ENCODE measurements at regions not wholly inside any gene's neighbourhood (a gene's known extent, or its start where the extent isn't known, plus 50 kb on each side); places are given as distances from the start of the nearest gene placed in this dataset.
A peak's percentile ranks its signal among the peaks of the same experiment; 100 is the strongest.

DNA sequence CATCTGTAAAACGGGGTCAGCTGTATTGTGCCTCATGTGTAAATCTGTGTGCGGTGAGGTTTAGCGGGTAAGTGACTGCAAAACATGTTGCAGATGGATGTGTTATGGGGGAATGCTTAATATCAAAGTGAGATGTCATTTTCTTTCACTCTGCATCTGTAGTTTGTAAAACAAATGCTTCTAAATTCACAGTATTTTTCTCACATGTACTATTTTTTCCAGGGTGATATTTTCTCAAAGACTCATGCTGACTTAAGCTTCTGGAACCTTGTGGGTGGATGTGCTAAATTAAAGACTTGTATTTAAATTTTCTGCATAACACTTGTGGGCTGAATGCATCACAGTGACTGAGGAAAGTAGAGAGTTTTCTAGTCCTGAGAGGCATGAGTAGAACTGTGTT, 115.2 kb upstream of the TP63 start:
- in situ Hi-C loops (cut with MboI; ENCODE audit: low pct_unique_long_range_greater_than_20kb in 2 of 9, low sequenced_read_pairs in 9 of 9, unreplicated experiment in 9 of 9) = no loop called here
- 0 to 100% (median 74%) methylated on average over 1 to 3 of the region's 3 CpGs; no CpG with 5 or more reads in 1 of the 10 experiments for WGBS, 10 experiments
- peak in 2 of 8 experiments; percentile 60 to 91 for ATAC-seq (replicated peaks in 6 of 8)
- no peak overlapping the region for H3K27ac ChIP-seq
- H3K4me1 ChIP-seq (replicated peaks in 1 of 2) = no peaks in the 10 kb centered on the region
- no peak overlapping the region for H3K4me3 ChIP-seq

DNA sequence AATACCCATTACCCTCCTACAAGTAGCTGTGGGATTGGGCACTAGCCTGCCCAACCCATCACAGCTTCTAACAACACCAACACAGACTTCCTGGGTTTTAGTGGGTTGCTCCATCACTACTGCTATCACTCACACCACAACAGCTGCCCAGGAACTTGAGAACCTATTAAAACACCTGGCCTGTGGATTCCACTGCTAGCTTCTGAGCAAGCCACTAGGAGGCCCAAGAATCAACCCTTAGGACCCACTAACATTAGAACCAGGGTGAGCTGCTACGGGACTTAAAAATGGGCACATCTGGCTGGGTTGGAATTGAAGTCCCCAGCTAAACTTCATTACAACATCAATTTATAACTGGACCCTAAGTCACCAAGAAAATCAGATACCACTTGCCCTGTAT, 113.2 kb upstream of the TP63 start:
- H3K27ac ChIP-seq = no peak overlapping the region
- no peaks in the 10 kb centered on the region for H3K4me1 ChIP-seq (replicated peaks in 1 of 2)
- in situ Hi-C loops (cut with MboI; ENCODE audit: low pct_unique_long_range_greater_than_20kb in 2 of 9, low sequenced_read_pairs in 9 of 9, unreplicated experiment in 9 of 9) = no loop called here
- 100% methylated on average over 1 of the region's 1 CpG; no CpG with 5 or more reads in 6 of the 10 experiments for WGBS, 10 experiments
- no peak for ATAC-seq (replicated peaks in 6 of 8)
- H3K4me3 ChIP-seq = no peak overlapping the region

DNA sequence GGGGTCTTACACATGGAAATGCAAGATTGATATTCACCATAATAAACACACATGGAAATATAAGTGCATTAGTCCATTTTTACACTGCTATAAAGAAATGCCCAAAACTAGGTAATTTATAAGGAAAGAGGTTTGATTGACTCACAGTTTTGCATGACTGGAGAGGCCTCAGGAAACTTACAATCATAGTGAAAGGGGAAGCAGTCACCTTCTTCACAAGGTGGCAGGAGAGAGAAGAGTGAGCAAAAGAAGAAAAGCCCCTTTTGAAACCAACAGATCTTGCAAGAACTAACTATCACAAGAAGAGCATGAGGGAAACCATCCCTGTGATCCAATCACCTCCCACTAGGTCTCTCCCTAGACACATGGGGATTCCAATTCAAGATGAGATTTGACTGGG, 111.7 kb upstream of the TP63 start:
- in situ Hi-C loops (cut with MboI; ENCODE audit: low pct_unique_long_range_greater_than_20kb in 2 of 9, low sequenced_read_pairs in 9 of 9, unreplicated experiment in 9 of 9) = no loop called here
- Histone ChIP-seq H3K4me3 (no peak overlapping the region), H3K27ac (no peak overlapping the region), H3K4me1 (replicated peaks in 1 of 2) (no peaks in the 10 kb centered on the region)
- no peak for ATAC-seq (replicated peaks in 6 of 8)

- WGBS, 10 experiments = 29 to 100% (median 100%) methylated on average over 1 of the region's 1 CpG; no CpG with 5 or more reads in 3 of the 10 experiments
- no peak overlapping the region for H3K4me3 ChIP-seq
- in situ Hi-C loops (cut with MboI; ENCODE audit: low pct_unique_long_range_greater_than_20kb in 2 of 9, low sequenced_read_pairs in 9 of 9, unreplicated experiment in 9 of 9) = no loop called here
- H3K27ac ChIP-seq = no peak overlapping the region
- ATAC-seq (replicated peaks in 6 of 8) = no peak
- H3K4me1 ChIP-seq (replicated peaks in 1 of 2) = no peaks in the 10 kb centered on the region
These were observed 101.7 kb upstream of the TP63 start for GRCh38 chr3:189529468-189529867.

- 66 to 100% (median 90%) methylated on average over 1 to 5 of the region's 5 CpGs; no CpG with 5 or more reads in 1 of the 10 experiments for WGBS, 10 experiments
- in situ Hi-C loops (cut with MboI; ENCODE audit: low pct_unique_long_range_greater_than_20kb in 2 of 9, low sequenced_read_pairs in 9 of 9, unreplicated experiment in 9 of 9) = no loop called here
These were observed 101.2 kb upstream of the TP63 start for GRCh38 chr3:189529889-189530471.

GRCh38 chr3:189530822-189531221, 100.4 kb upstream of the TP63 start:
- WGBS, 10 experiments = 5 to 91% (median 64%) methylated on average over 1 to 4 of the region's 4 CpGs; no CpG with 5 or more reads in 1 of the 10 experiments
- in situ Hi-C loops (cut with MboI; ENCODE audit: low pct_unique_long_range_greater_than_20kb in 2 of 9, low sequenced_read_pairs in 9 of 9, unreplicated experiment in 9 of 9) = no loop called here
- Histone ChIP-seq H3K27ac (no peak overlapping the region), H3K4me1 (replicated peaks in 1 of 2) (no peaks in the 10 kb centered on the region), H3K4me3 (no peak overlapping the region)
- no peak for ATAC-seq (replicated peaks in 6 of 8)

More at GRCh38 chr3:189529889-189530471, 101.2 kb upstream of the TP63 start:
- ATAC-seq (replicated peaks in 6 of 8) = peak in 1 of 8 experiments; percentile 37
- no peak overlapping the region for H3K27ac ChIP-seq
- no peaks in the 10 kb centered on the region for H3K4me1 ChIP-seq (replicated peaks in 1 of 2)
- H3K4me3 ChIP-seq = no peak overlapping the region

DNA sequence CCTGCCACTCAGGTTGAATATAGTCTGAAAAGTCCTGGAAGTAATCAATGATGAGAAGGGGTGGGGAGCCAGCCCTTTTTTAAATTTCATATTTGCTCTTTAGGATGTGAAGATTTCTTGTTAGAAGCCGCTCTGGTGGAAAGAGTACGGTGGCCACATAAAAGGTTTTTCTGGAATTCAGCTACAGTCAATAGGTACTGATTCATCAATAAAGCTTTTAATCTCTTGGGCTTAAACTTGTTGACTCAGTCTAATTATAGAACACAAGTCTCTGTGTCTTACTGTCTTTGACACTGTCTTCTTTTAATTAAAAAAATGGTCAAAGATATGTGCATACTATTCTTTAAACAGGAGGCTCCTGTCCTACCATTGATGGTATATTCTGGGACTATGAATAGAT, 99.9 kb upstream of the TP63 start:
- in situ Hi-C loops (cut with MboI; ENCODE audit: low pct_unique_long_range_greater_than_20kb in 2 of 9, low sequenced_read_pairs in 9 of 9, unreplicated experiment in 9 of 9) = no loop called here
- 40 to 100% (median 81%) methylated on average over 1 to 2 of the region's 2 CpGs; no CpG with 5 or more reads in 2 of the 10 experiments for WGBS, 10 experiments
- no peak overlapping the region for H3K27ac ChIP-seq
- ATAC-seq (replicated peaks in 6 of 8) = no peak
- H3K4me3 ChIP-seq = no peak overlapping the region
- no peaks in the 10 kb centered on the region for H3K4me1 ChIP-seq (replicated peaks in 1 of 2)

GRCh38 chr3:189534531-189534930, 96.7 kb upstream of the TP63 start:
- in situ Hi-C loops (cut with MboI; ENCODE audit: low pct_unique_long_range_greater_than_20kb in 2 of 9, low sequenced_read_pairs in 9 of 9, unreplicated experiment in 9 of 9) = no loop called here
- WGBS, 10 experiments = 50 to 100% (median 94%) methylated on average over 2 of the region's 2 CpGs; no CpG with 5 or more reads in 4 of the 10 experiments
- ATAC-seq (replicated peaks in 6 of 8) = no peak

DNA sequence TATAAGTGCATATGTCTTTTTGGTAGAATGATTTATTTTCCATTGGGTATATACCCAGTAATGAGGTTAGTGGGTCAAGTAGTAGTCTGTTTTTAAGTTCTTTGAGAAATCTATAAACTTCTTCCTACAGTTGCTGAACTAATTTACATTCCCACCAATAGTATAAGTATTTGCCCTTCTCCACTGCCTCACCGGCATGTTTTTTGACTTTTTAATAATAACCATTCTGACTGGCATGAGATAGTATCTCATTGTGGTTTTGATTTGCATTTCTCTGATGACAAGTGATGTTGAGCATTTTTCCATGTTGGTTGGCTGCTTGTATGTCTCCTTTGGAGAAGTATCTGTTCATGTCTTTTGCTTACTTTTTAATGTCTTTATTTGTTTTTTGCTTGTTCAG, 94.1 kb upstream of the TP63 start:
- no peaks in the 10 kb centered on the region for H3K4me1 ChIP-seq (replicated peaks in 1 of 2)
- WGBS, 10 experiments = 0 to 100% (median 92%) methylated on average over 1 of the region's 1 CpG; no CpG with 5 or more reads in 1 of the 10 experiments
- H3K4me3 ChIP-seq = no peak overlapping the region
- in situ Hi-C loops (cut with MboI; ENCODE audit: low pct_unique_long_range_greater_than_20kb in 2 of 9, low sequenced_read_pairs in 9 of 9, unreplicated experiment in 9 of 9) = no loop called here
- no peak for ATAC-seq (replicated peaks in 6 of 8)
- no peak overlapping the region for H3K27ac ChIP-seq

More at GRCh38 chr3:189534531-189534930, 96.7 kb upstream of the TP63 start:
- H3K4me1 ChIP-seq (replicated peaks in 1 of 2) = no peaks in the 10 kb centered on the region
- no peak overlapping the region for H3K27ac ChIP-seq
- H3K4me3 ChIP-seq = no peak overlapping the region

DNA sequence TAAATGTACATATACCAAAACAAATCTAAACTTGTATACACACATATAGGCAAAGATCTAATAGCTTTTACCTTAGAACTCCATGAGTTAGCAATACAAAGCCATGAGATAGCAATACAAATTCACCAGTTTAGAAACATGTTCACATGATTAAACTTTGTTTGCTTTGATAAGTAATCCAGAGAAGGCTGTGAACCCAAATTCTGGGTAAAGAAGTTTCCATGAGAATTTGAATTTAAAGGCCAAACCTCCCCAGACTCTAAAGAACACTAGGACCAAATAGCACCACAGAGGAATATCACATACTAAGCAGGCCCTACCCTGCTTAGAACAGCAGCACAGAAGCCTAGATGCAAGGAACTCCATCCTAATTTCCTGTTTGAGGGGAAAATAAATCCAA, 83.7 kb upstream of the TP63 start:
- Histone ChIP-seq H3K4me1 (replicated peaks in 1 of 2) (no peaks in the 10 kb centered on the region), H3K4me3 (no peak overlapping the region), H3K27ac (no peak overlapping the region)
- in situ Hi-C loops (cut with MboI; ENCODE audit: low pct_unique_long_range_greater_than_20kb in 2 of 9, low sequenced_read_pairs in 9 of 9, unreplicated experiment in 9 of 9) = no loop called here
- ATAC-seq (replicated peaks in 6 of 8) = no peak

GRCh38 chr3:189548053-189548452, 83.1 kb upstream of the TP63 start:
- no peak for ATAC-seq (replicated peaks in 6 of 8)
- Histone ChIP-seq H3K27ac (no peak overlapping the region), H3K4me3 (no peak overlapping the region), H3K4me1 (replicated peaks in 1 of 2) (no peaks in the 10 kb centered on the region)
- in situ Hi-C loops (cut with MboI; ENCODE audit: low pct_unique_long_range_greater_than_20kb in 2 of 9, low sequenced_read_pairs in 9 of 9, unreplicated experiment in 9 of 9) = no loop called here

DNA sequence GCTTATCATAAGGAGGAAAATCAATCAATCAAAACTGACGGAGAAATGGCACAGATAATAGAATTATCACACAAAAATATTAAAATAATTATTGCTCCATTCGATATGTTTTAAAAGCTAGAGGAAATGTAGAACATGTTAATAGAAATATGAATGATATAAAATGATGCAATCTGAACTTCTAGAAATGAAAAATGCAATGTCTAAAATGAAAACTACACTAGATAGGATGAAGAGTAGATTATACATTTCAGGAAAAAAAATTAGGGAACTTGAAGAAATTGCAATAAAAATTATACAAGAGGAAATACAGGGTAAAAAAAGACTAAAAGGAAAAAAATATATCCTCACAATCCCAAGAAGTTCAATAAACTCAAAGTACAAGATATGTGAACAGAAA, 80.2 kb upstream of the TP63 start:
- 0 to 83% (median 50%) methylated on average over 1 to 2 of the region's 2 CpGs; no CpG with 5 or more reads in 2 of the 10 experiments for WGBS, 10 experiments
- Histone ChIP-seq H3K4me3 (no peak overlapping the region), H3K27ac (no peak overlapping the region), H3K4me1 (replicated peaks in 1 of 2) (no peaks in the 10 kb centered on the region)
- in situ Hi-C loops (cut with MboI; ENCODE audit: low pct_unique_long_range_greater_than_20kb in 2 of 9, low sequenced_read_pairs in 9 of 9, unreplicated experiment in 9 of 9) = no loop called here
- ATAC-seq (replicated peaks in 6 of 8) = no peak

- ATAC-seq (replicated peaks in 6 of 8) = no peak
- Histone ChIP-seq H3K27ac (no peak overlapping the region), H3K4me3 (no peak overlapping the region), H3K4me1 (replicated peaks in 1 of 2) (no peaks in the 10 kb centered on the region)
- WGBS, 10 experiments = 14 to 100% (median 61%) methylated on average over 1 to 4 of the region's 8 CpGs; no CpG with 5 or more reads in 5 of the 10 experiments
- in situ Hi-C loops (cut with MboI; ENCODE audit: low pct_unique_long_range_greater_than_20kb in 2 of 9, low sequenced_read_pairs in 9 of 9, unreplicated experiment in 9 of 9) = no loop called here
These were observed 76.2 kb upstream of the TP63 start for GRCh38 chr3:189554868-189555557.

GRCh38 chr3:189555558-189555881, 75.7 kb upstream of the TP63 start:
- Histone ChIP-seq H3K4me1 (replicated peaks in 1 of 2) (no peaks in the 10 kb centered on the region), H3K27ac (no peak overlapping the region), H3K4me3 (no peak overlapping the region)
- no CpG with 5 or more reads among the region's 1 CpG for WGBS, 10 experiments
- no peak for ATAC-seq (replicated peaks in 6 of 8)
- in situ Hi-C loops (cut with MboI; ENCODE audit: low pct_unique_long_range_greater_than_20kb in 2 of 9, low sequenced_read_pairs in 9 of 9, unreplicated experiment in 9 of 9) = no loop called here
